WTC11 (cell line): ENCODE measurements at regions not wholly inside any gene's neighbourhood (a gene's known extent, or its start where the extent isn't known, plus 50 kb on each side); places are given as distances from the start of the nearest gene placed in this dataset.

Experiments
- ATAC-seq: fragments of 200-7000 bp; cut with Tn5 transposase; 2 replicates; pipeline ENCODE4 v1.10.0; 2021; ENCODE audit warnings: mild to moderate bottlenecking, moderate library complexity
- CTCF ChIA-PET: fragments of 300-600 bp; sonication (Branson Sonifier 250); formaldehyde crosslinking; loops from one replicate; lab custom pipeline; 2021; ENCODE audit warnings: antibody characterized with exemption; lab: Charles Lee
- POLR2A ChIA-PET: fragments of 350-600 bp; sonication (Branson Sonifier 250); formaldehyde crosslinking; loops from one replicate; lab custom pipeline; 2021; ENCODE audit warnings: antibody characterized with exemption; lab: Charles Lee
- DNase-seq: peaks from one replicate; pipeline ENCODE4 v3.0.0; 2021; ENCODE audit warnings: low spot score
- H3K27ac Mint-ChIP-seq: 2 replicates; pipeline ENCODE4 v1.8.0; 2021; ENCODE audit warnings: mixed read lengths
- H3K27me3 Mint-ChIP-seq: 2 replicates; pipeline ENCODE4 v1.8.0; 2021; ENCODE audit warnings: low read depth, mild to moderate bottlenecking, moderate library complexity, mixed read lengths
- H3K36me3 Mint-ChIP-seq: 2 replicates; pipeline ENCODE4 v1.8.0; 2021; ENCODE audit warnings: mixed read lengths
- H3K4me1 Mint-ChIP-seq: 2 replicates; pipeline ENCODE4 v1.8.0; 2022; ENCODE audit warnings: mixed read lengths
- H3K4me3 Mint-ChIP-seq: 2 replicates; pipeline ENCODE4 v1.8.0; 2021; ENCODE audit warnings: mild to moderate bottlenecking, moderate library complexity, mixed read lengths
- H3K9me3 Mint-ChIP-seq: 2 replicates; pipeline ENCODE4 v1.8.0; 2021; ENCODE audit warnings: mixed read lengths
- AFF4 ChIP-seq: sonication (generic); formaldehyde crosslinking; IDR thresholded peaks from 2 replicates; pipeline ENCODE4 v1.8.1; 2023; ENCODE audit warnings: mild to moderate bottlenecking, missing genetic modification reagents, borderline replicate concordance
- FOXK1 ChIP-seq: sonication (generic); formaldehyde crosslinking; IDR thresholded peaks from 2 replicates; pipeline ENCODE4 v1.8.0; 2022; ENCODE audit warnings: mild to moderate bottlenecking, moderate library complexity, missing genetic modification reagents
- NR2C2 ChIP-seq: sonication (generic); formaldehyde crosslinking; IDR thresholded peaks from 2 replicates; pipeline ENCODE4 v1.8.0; 2022; ENCODE audit warnings: mild to moderate bottlenecking, missing genetic modification reagents
- PRRX2 ChIP-seq: fragments of 250-450 bp; sonication (Bioruptor Pico); IDR thresholded peaks from 2 replicates; pipeline ENCODE4 v1.8.0; 2021; ENCODE audit warnings: mild to moderate bottlenecking
- RORB ChIP-seq: fragments of 250-450 bp; sonication (Bioruptor Pico); IDR thresholded peaks from 2 replicates; pipeline ENCODE4 v1.9.0; 2021; ENCODE audit warnings: mild to moderate bottlenecking
- ZMAT4 ChIP-seq: fragments of 250-450 bp; sonication (Bioruptor Pico); IDR thresholded peaks from 2 replicates; pipeline ENCODE4 v1.9.0; 2021; ENCODE audit warnings: mild to moderate bottlenecking
- ZNF232 ChIP-seq: sonication (generic); formaldehyde crosslinking; IDR thresholded peaks from 2 replicates; pipeline ENCODE4 v1.8.0; 2022; ENCODE audit warnings: mild to moderate bottlenecking, missing genetic modification reagents
- ZNF317 ChIP-seq: sonication (generic); formaldehyde crosslinking; IDR thresholded peaks from 2 replicates; pipeline ENCODE4 v1.8.1; 2023; ENCODE audit warnings: low read depth, mild to moderate bottlenecking, moderate library complexity, missing genetic modification reagents, borderline replicate concordance
- ZNF416 ChIP-seq: fragments of 250-450 bp; sonication (Bioruptor Pico); IDR thresholded peaks from 2 replicates; pipeline ENCODE4 v1.9.0; 2021; ENCODE audit warnings: mild to moderate bottlenecking, inconsistent platforms
- ZNF423 ChIP-seq: fragments of 250-450 bp; sonication (Bioruptor Pico); IDR thresholded peaks from 2 replicates; pipeline ENCODE4 v2.1.2; 2022; ENCODE audit warnings: mild to moderate bottlenecking, moderate library complexity
- ZNF425 ChIP-seq: fragments of 250-450 bp; sonication (Bioruptor Pico); conservative IDR thresholded peaks from 2 replicates; pipeline ENCODE4 v1.9.0; 2021; ENCODE audit warnings: mild to moderate bottlenecking
- ZNF512 ChIP-seq: sonication (generic); formaldehyde crosslinking; IDR thresholded peaks from 2 replicates; pipeline ENCODE4 v1.8.1; 2022; ENCODE audit warnings: missing genetic modification reagents, borderline replicate concordance
- ZNF671 ChIP-seq: fragments of 250-450 bp; sonication (Bioruptor Pico); IDR thresholded peaks from 2 replicates; pipeline ENCODE4 v1.8.0; 2021; ENCODE audit warnings: mild to moderate bottlenecking
- ZSCAN18 ChIP-seq: fragments of 250-450 bp; sonication (Bioruptor Pico); IDR thresholded peaks from 2 replicates; pipeline ENCODE4 v2.1.2; 2022; ENCODE audit warnings: mild to moderate bottlenecking, moderate library complexity
- TF ChIP-seq, protein P1 (sequence below): sonication (generic); formaldehyde crosslinking; conservative IDR thresholded peaks from 2 replicates; pipeline ENCODE4 v1.8.1; 2022; ENCODE audit warnings: mild to moderate bottlenecking, missing genetic modification reagents
- TF ChIP-seq, protein P2 (sequence below): sonication (generic); formaldehyde crosslinking; IDR thresholded peaks from 2 replicates; pipeline ENCODE4 v1.8.1; 2022; ENCODE audit warnings: mild to moderate bottlenecking, moderate library complexity, missing genetic modification reagents
- TF ChIP-seq, protein P3 (sequence below): sonication (generic); formaldehyde crosslinking; IDR thresholded peaks from 2 replicates; pipeline ENCODE4 v1.8.0; 2023; ENCODE audit warnings: mild to moderate bottlenecking, missing genetic modification reagents
- TF ChIP-seq, protein P4 (sequence below): sonication (generic); formaldehyde crosslinking; IDR thresholded peaks from 2 replicates; pipeline ENCODE4 v1.8.1; 2022; ENCODE audit warnings: mild to moderate bottlenecking, missing genetic modification reagents, moderate library complexity, borderline replicate concordance

- TF ChIP-seq AFF4: no peak
- no peak for TF ChIP-seq ZNF317 (CRISPR knock-in tag)
- TF ChIP-seq FOXK1 (CRISPR knock-in tag): no peak
- TF ChIP-seq ZSCAN18: no peak
- TF ChIP-seq, protein P1, sequence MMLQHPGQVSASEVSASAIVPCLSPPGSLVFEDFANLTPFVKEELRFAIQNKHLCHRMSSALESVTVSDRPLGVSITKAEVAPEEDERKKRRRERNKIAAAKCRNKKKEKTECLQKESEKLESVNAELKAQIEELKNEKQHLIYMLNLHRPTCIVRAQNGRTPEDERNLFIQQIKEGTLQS (CRISPR knock-in tag): no peak
- TF ChIP-seq, all 79 proteins: peak for 0
Measured at GRCh38 chr9:103839197-103839596, 254.9 kb upstream of the SMC2 start (continued).

DNA sequence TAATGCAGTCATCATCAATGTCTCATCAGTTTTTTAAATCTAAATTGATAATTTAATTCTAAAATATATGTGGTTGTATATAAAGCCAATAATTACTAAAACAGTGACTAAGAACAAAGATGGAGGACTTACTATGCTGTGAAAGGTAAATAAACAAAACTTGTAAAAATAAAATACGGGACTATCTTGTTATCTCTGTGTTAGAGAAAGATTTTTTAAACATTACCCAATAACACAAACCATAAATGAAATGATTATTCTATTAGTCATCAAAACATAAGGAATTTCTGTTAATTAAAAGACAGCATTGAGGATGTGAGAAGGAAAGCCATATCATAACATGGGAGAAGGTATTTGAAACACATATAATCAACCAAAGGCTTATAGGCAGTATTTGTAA, 226.2 kb upstream of the SMC2 start:
- TF ChIP-seq RORB (CRISPR knock-in tag): no peak
- no peak for TF ChIP-seq ZNF425
- TF ChIP-seq, protein P2, sequence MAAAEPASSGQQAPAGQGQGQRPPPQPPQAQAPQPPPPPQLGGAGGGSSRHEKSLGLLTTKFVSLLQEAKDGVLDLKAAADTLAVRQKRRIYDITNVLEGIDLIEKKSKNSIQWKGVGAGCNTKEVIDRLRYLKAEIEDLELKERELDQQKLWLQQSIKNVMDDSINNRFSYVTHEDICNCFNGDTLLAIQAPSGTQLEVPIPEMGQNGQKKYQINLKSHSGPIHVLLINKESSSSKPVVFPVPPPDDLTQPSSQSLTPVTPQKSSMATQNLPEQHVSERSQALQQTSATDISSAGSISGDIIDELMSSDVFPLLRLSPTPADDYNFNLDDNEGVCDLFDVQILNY (CRISPR knock-in tag): no peak
- no peak for TF ChIP-seq ZNF416 (CRISPR knock-in tag)
- no peak for TF ChIP-seq PRRX2 (CRISPR knock-in tag)
- no peak for TF ChIP-seq ZNF671 (CRISPR knock-in tag)
- no peak for TF ChIP-seq NR2C2 (CRISPR knock-in tag)
- TF ChIP-seq ZMAT4: no peak
- Mint-ChIP-seq H3K4me1 (no peaks in the 10 kb centered on the region), H3K36me3 (no peaks in the 10 kb centered on the region), H3K4me3 (no peak overlapping the region), H3K9me3 (peaks cover 7% of the 10 kb centered on the region; the same call in 1 of the 2 replicates), H3K27ac (no peak overlapping the region), H3K27me3 (no peaks in the 10 kb centered on the region)
- no peak for DNase-seq
- ATAC-seq: no peak
- ChIA-PET CTCF (no interaction called here), POLR2A (no interaction called here)

GRCh38 chr9:103872811-103873210, 221.3 kb upstream of the SMC2 start:
- POLR2A ChIA-PET: no interaction called here
- DNase-seq (peak; percentile 29), ATAC-seq (peak; percentile 58; the same call in 1 of the 2 replicates)
- Mint-ChIP-seq H3K4me1 (no peaks in the 10 kb centered on the region), H3K9me3 (peaks cover 6% of the 10 kb centered on the region; the same call in 1 of the 2 replicates), H3K36me3 (no peaks in the 10 kb centered on the region), H3K27me3 (no peaks in the 10 kb centered on the region), H3K4me3 (no peak overlapping the region), H3K27ac (no peak overlapping the region)
- CTCF ChIA-PET: no interaction called here
- TF ChIP-seq, protein P3, sequence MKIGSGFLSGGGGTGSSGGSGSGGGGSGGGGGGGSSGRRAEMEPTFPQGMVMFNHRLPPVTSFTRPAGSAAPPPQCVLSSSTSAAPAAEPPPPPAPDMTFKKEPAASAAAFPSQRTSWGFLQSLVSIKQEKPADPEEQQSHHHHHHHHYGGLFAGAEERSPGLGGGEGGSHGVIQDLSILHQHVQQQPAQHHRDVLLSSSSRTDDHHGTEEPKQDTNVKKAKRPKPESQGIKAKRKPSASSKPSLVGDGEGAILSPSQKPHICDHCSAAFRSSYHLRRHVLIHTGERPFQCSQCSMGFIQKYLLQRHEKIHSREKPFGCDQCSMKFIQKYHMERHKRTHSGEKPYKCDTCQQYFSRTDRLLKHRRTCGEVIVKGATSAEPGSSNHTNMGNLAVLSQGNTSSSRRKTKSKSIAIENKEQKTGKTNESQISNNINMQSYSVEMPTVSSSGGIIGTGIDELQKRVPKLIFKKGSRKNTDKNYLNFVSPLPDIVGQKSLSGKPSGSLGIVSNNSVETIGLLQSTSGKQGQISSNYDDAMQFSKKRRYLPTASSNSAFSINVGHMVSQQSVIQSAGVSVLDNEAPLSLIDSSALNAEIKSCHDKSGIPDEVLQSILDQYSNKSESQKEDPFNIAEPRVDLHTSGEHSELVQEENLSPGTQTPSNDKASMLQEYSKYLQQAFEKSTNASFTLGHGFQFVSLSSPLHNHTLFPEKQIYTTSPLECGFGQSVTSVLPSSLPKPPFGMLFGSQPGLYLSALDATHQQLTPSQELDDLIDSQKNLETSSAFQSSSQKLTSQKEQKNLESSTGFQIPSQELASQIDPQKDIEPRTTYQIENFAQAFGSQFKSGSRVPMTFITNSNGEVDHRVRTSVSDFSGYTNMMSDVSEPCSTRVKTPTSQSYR (CRISPR knock-in tag): no peak
- TF ChIP-seq ZNF423 (CRISPR knock-in tag) (no peak), ZNF232 (CRISPR knock-in tag) (no peak), ZNF512 (no peak)
- TF ChIP-seq, protein P4, sequence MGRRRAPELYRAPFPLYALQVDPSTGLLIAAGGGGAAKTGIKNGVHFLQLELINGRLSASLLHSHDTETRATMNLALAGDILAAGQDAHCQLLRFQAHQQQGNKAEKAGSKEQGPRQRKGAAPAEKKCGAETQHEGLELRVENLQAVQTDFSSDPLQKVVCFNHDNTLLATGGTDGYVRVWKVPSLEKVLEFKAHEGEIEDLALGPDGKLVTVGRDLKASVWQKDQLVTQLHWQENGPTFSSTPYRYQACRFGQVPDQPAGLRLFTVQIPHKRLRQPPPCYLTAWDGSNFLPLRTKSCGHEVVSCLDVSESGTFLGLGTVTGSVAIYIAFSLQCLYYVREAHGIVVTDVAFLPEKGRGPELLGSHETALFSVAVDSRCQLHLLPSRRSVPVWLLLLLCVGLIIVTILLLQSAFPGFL: no peak
